ENCODE measurements at regions not wholly inside any gene's neighbourhood (a gene's known extent, or its start where the extent isn't known, plus 50 kb on each side); places are given as distances from the start of the nearest gene placed in this dataset.

DNA sequence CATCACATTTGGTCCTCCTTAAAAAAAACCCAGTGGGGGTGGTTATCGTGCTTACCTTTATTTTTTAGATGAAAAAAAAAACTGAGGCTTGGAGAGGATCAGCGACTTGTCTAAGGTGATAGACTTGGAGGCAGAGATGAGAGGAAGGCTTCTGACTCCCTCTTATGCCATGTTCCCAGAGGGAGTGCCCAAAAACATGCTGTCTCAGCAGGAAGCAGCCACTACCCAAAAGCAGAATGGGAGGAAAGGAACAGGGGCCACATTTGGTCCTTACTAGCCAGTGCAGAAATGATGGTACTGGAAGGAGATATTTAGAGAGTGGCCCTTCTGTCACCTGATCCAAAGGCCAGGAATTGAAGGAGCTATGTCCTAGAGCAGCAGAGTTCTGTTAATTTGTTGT lies 118.4 kb downstream of the B3GNT2 start:
- H3K36me3 ChIP-seq (ENCODE audit: control insufficient read depth in 1 of 2, insufficient read depth in 2 of 2, low read length in 2 of 2) = no peaks in the 10 kb centered on the region
- DNase-seq (ENCODE audit: low read depth, low spot score) (no peak), ATAC-seq (no peak)
- no peaks in the 10 kb centered on the region for H3K9me2 ChIP-seq (ENCODE audit: insufficient read depth)
- H3K27me3 ChIP-seq (ENCODE audit: insufficient read depth, low read length) = no peaks in the 10 kb centered on the region
- ChIA-PET CTCF (no interaction called here), RAD21 (ENCODE audit: low non-redundant PET in 1 of 2, low total read pairs in 2 of 2, uncharacterized antibody in 2 of 2, unreplicated experiment in 2 of 2) (no interaction called here), POLR2A (no interaction called here)
- H3K9me3 ChIP-seq (ENCODE audit: control insufficient read depth in 1 of 2, insufficient read depth in 1 of 2, low read depth in 1 of 2, low read length in 2 of 2) = no peaks in the 10 kb centered on the region
- no peak for TF ChIP-seq CEBPB (IDR thresholded peaks at IDR 0.05; ENCODE audit: low read depth)
- TF ChIP-seq, protein P1, sequence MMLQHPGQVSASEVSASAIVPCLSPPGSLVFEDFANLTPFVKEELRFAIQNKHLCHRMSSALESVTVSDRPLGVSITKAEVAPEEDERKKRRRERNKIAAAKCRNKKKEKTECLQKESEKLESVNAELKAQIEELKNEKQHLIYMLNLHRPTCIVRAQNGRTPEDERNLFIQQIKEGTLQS (IDR thresholded peaks at IDR 0.05) = no peak
- TF ChIP-seq SRF (IDR thresholded peaks at IDR 0.05; ENCODE audit: low read depth) = no peak
- no peak for TF ChIP-seq JUND (IDR thresholded peaks at IDR 0.05)
- no peak for TF ChIP-seq POLR2A (IDR thresholded peaks at IDR 0.05; ENCODE audit: borderline replicate concordance, extremely low read depth, insufficient read depth, insufficient read length)
- TF ChIP-seq CBX3 (IDR thresholded peaks at IDR 0.05; ENCODE audit: low read depth) = no peak
- no peak for TF ChIP-seq ZFX (IDR thresholded peaks at IDR 0.05)
- TF ChIP-seq, protein P2, sequence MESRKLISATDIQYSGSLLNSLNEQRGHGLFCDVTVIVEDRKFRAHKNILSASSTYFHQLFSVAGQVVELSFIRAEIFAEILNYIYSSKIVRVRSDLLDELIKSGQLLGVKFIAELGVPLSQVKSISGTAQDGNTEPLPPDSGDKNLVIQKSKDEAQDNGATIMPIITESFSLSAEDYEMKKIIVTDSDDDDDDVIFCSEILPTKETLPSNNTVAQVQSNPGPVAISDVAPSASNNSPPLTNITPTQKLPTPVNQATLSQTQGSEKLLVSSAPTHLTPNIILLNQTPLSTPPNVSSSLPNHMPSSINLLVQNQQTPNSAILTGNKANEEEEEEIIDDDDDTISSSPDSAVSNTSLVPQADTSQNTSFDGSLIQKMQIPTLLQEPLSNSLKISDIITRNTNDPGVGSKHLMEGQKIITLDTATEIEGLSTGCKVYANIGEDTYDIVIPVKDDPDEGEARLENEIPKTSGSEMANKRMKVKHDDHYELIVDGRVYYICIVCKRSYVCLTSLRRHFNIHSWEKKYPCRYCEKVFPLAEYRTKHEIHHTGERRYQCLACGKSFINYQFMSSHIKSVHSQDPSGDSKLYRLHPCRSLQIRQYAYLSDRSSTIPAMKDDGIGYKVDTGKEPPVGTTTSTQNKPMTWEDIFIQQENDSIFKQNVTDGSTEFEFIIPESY (IDR thresholded peaks at IDR 0.05; ENCODE audit: extremely low read depth, insufficient replicate concordance, low read length) = no peak
- TF ChIP-seq, protein P3, sequence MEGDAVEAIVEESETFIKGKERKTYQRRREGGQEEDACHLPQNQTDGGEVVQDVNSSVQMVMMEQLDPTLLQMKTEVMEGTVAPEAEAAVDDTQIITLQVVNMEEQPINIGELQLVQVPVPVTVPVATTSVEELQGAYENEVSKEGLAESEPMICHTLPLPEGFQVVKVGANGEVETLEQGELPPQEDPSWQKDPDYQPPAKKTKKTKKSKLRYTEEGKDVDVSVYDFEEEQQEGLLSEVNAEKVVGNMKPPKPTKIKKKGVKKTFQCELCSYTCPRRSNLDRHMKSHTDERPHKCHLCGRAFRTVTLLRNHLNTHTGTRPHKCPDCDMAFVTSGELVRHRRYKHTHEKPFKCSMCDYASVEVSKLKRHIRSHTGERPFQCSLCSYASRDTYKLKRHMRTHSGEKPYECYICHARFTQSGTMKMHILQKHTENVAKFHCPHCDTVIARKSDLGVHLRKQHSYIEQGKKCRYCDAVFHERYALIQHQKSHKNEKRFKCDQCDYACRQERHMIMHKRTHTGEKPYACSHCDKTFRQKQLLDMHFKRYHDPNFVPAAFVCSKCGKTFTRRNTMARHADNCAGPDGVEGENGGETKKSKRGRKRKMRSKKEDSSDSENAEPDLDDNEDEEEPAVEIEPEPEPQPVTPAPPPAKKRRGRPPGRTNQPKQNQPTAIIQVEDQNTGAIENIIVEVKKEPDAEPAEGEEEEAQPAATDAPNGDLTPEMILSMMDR (IDR thresholded peaks at IDR 0.05 in 2 of 3, conservative IDR thresholded peaks at IDR 0.05 in 1 of 3; ENCODE audit: borderline replicate concordance in 1 of 3, insufficient read depth in 1 of 3, low read depth in 2 of 3, low read length in 2 of 3) = no peak
- no peak for TF ChIP-seq EGR1 (IDR thresholded peaks at IDR 0.05; ENCODE audit: low read depth)
- TF ChIP-seq ELF1 (IDR thresholded peaks at IDR 0.05; ENCODE audit: borderline replicate concordance, low read depth) = no peak
- TF ChIP-seq, protein P4, sequence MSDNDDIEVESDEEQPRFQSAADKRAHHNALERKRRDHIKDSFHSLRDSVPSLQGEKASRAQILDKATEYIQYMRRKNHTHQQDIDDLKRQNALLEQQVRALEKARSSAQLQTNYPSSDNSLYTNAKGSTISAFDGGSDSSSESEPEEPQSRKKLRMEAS (IDR thresholded peaks at IDR 0.05) = no peak
- no peak for TF ChIP-seq POLR2AphosphoS5 (IDR thresholded peaks at IDR 0.05; ENCODE audit: low read depth, low read length)
- TF ChIP-seq SP1 (IDR thresholded peaks at IDR 0.05; ENCODE audit: low read depth) = no peak
- no peak for TF ChIP-seq ZNF274 (IDR thresholded peaks at IDR 0.05; ENCODE audit: low read depth, low read length)
- TF ChIP-seq FOSL1 (IDR thresholded peaks at IDR 0.05; ENCODE audit: low read depth) = no peak
- no peak for TF ChIP-seq TCF7L2 (IDR thresholded peaks at IDR 0.05; ENCODE audit: borderline replicate concordance, extremely low read depth, insufficient read depth, insufficient read length)
- TF ChIP-seq YY1 (IDR thresholded peaks at IDR 0.05; ENCODE audit: extremely low read depth, insufficient replicate concordance, low read depth, low read length) = no peak
- no peak for TF ChIP-seq RAD21 (IDR thresholded peaks at IDR 0.05; ENCODE audit: low read depth)
- H3K4me3 ChIP-seq (replicated peaks in 1 of 2; ENCODE audit: low read depth in 1 of 2, low read length in 2 of 2) = no peak overlapping the region
- peaks cover 2 to 5% of the 10 kb centered on the region in 2 experiments; a peak in 2 of 4 replicates for H3K4me1 ChIP-seq (ENCODE audit: control insufficient read depth in 1 of 2, insufficient read depth in 2 of 2, low read length in 2 of 2)
- no TSS peak for BruUV-seq (replicated peaks)
- no peak overlapping the region for H2AFZ ChIP-seq (ENCODE audit: low read depth, low read length, poor library complexity, severe bottlenecking)
- no peaks in the 10 kb centered on the region for H3K79me2 ChIP-seq (ENCODE audit: insufficient read depth, low read length)
- no peak overlapping the region for H3K4me2 ChIP-seq (ENCODE audit: low read length)
- intact Hi-C loops (cut with micrococcal nuclease) = no loop called here
- H3K9ac ChIP-seq (ENCODE audit: low read length) = no peak overlapping the region
- H3K27ac ChIP-seq (ENCODE audit: low read depth, low read length) = no peak overlapping the region
- H4K20me1 ChIP-seq (ENCODE audit: insufficient read depth) = no peaks in the 10 kb centered on the region

All from HCT116 (cell line).